GM23338 (cell line): ENCODE measurements at regions not wholly inside any gene's neighbourhood (a gene's known extent, or its start where the extent isn't known, plus 50 kb on each side); places are given as distances from the start of the nearest gene placed in this dataset.
"Not testable (repeated sequence)": the region's sequence is repeated elsewhere in the genome, so short reads cannot be mapped to it uniquely, and the experiment has no call there.

Source experiments
- ATAC-seq: fragments of 200-7000 bp; cut with Tn5 transposase; 3 replicates; pipeline ENCODE4 v1.9.1; 2020
- DNase-seq: peaks from one replicate; pipeline ENCODE4 v3.0.0-alpha.2; 2015; ENCODE audit warnings: low spot score
- H2AFZ ChIP-seq: fragments of 200-600 bp; sonication (generic); 2 replicates; pipeline ENCODE4 v1.8.0; 2016; ENCODE audit warnings: antibody characterized with exemption, mild to moderate bottlenecking, moderate library complexity
- H3F3A ChIP-seq: fragments of 200-600 bp; sonication (generic); replicated peaks from 2 replicates; pipeline ENCODE4 v1.8.0; 2017; ENCODE audit warnings: antibody characterized with exemption, mixed run types, low read depth
- H3K27ac ChIP-seq: fragments of 200-600 bp; sonication (generic); 2 replicates; pipeline ENCODE4 v1.6.1; 2016; ENCODE audit warnings: low read depth
- H3K27me3 ChIP-seq: fragments of 200-600 bp; sonication (generic); 2 replicates; pipeline ENCODE4 v1.8.0; 2016; ENCODE audit warnings: mild to moderate bottlenecking, mixed run types, moderate library complexity; ENCODE audit not compliant: insufficient read depth
- H3K36me3 ChIP-seq: fragments of 200-600 bp; sonication (generic); 2 replicates; pipeline ENCODE4 v1.8.0; 2016; ENCODE audit warnings: mild to moderate bottlenecking; ENCODE audit not compliant: insufficient read depth
- H3K4me1 ChIP-seq: fragments of 200-600 bp; sonication (generic); 2 replicates; pipeline ENCODE4 v1.8.0; 2016; ENCODE audit warnings: mild to moderate bottlenecking, moderate library complexity; ENCODE audit not compliant: insufficient read depth
- H3K4me2 ChIP-seq: fragments of 200-600 bp; sonication (generic); 2 replicates; pipeline ENCODE4 v1.7.1; 2017; ENCODE audit warnings: mixed run types
- H3K4me3 ChIP-seq: fragments of 200-600 bp; sonication (generic); 2 replicates; pipeline ENCODE4 v1.6.1; 2016; ENCODE audit warnings: mixed run types
- H3K79me2 ChIP-seq: fragments of 200-600 bp; sonication (generic); replicated peaks from 2 replicates; pipeline ENCODE4 v1.8.0; 2017; ENCODE audit warnings: mild to moderate bottlenecking; ENCODE audit not compliant: insufficient read depth
- H3K9me2 ChIP-seq: fragments of 200-600 bp; sonication (generic); 2 replicates; pipeline ENCODE4 v1.8.0; 2017; ENCODE audit not compliant: insufficient read depth
- H4K20me1 ChIP-seq: fragments of 200-600 bp; sonication (generic); replicated peaks from 2 replicates; pipeline ENCODE4 v1.8.0; 2017; ENCODE audit warnings: mild to moderate bottlenecking; ENCODE audit not compliant: insufficient read depth
- H3K27ac Mint-ChIP-seq: 2 replicates; pipeline ENCODE4 v1.8.0; 2020; ENCODE audit warnings: inconsistent platforms, mild to moderate bottlenecking, moderate library complexity, mixed read lengths
- H3K27me3 Mint-ChIP-seq: 3 replicates; pipeline ENCODE4 v1.8.0; 2022; ENCODE audit warnings: low read depth, mild to moderate bottlenecking, moderate library complexity, mixed read lengths, inconsistent platforms; ENCODE audit not compliant: insufficient read depth, poor library complexity
- H3K36me3 Mint-ChIP-seq: 3 replicates; pipeline ENCODE4 v1.8.0; 2021; ENCODE audit warnings: low read depth, mild to moderate bottlenecking, inconsistent platforms, moderate library complexity, mixed read lengths
- H3K4me1 Mint-ChIP-seq: 3 replicates; pipeline ENCODE4 v1.8.0; 2020; ENCODE audit warnings: mild to moderate bottlenecking, inconsistent platforms, mixed read lengths
- H3K4me3 Mint-ChIP-seq: 3 replicates; pipeline ENCODE4 v1.8.0; 2021; ENCODE audit warnings: moderate library complexity, mild to moderate bottlenecking, inconsistent platforms, mixed read lengths
- H3K9me3 Mint-ChIP-seq: 3 replicates; pipeline ENCODE4 v1.8.0; 2020; ENCODE audit warnings: moderate library complexity, mild to moderate bottlenecking, inconsistent platforms, mixed read lengths
- CREB1 ChIP-seq: fragments of 250-450 bp; sonication (Bioruptor Pico); IDR thresholded peaks from 2 replicates; pipeline ENCODE4 v1.5.0; 2020; ENCODE audit warnings: low read depth, mild to moderate bottlenecking, moderate library complexity
- EZH2 ChIP-seq: fragments of 200-600 bp; sonication (generic); IDR thresholded peaks from one replicate; pipeline ENCODE4 v1.8.0; 2017; ENCODE audit warnings: antibody characterized with exemption, mild to moderate bottlenecking, low read depth; ENCODE audit not compliant: unreplicated experiment
- EZH2phosphoT487 ChIP-seq: fragments of 200-600 bp; sonication (generic); IDR thresholded peaks from one replicate; pipeline ENCODE4 v1.8.1; 2018; ENCODE audit warnings: antibody characterized with exemption; ENCODE audit not compliant: unreplicated experiment
- NANOG ChIP-seq: IDR thresholded peaks from 2 replicates; pipeline ENCODE4 v1.6.1; 2016; ENCODE audit warnings: antibody characterized with exemption, borderline replicate concordance
- POLR2AphosphoS5 ChIP-seq: IDR thresholded peaks from 2 replicates; pipeline ENCODE4 v1.6.1; 2016; ENCODE audit warnings: antibody characterized with exemption, low read depth
- ZNF114 ChIP-seq: fragments of 250-450 bp; sonication (Bioruptor Pico); IDR thresholded peaks from 2 replicates; pipeline ENCODE4 v1.5.0; 2020; ENCODE audit warnings: mild to moderate bottlenecking, moderate library complexity
- ZNF331 ChIP-seq: fragments of 250-450 bp; sonication (Bioruptor Pico); IDR thresholded peaks from 2 replicates; pipeline ENCODE4 v1.5.0; 2020; ENCODE audit warnings: low read depth, mild to moderate bottlenecking, moderate library complexity
- TF ChIP-seq, protein P1 (sequence below), 2 experiments: fragments of 200-600 bp in 1 of 2; sonication (generic) in 1 of 2; conservative IDR thresholded peaks; 2 replicates each; pipeline versions ENCODE4 v1.5.1 to v1.6.1; 2016 to 2017; ENCODE audit warnings: antibody characterized with exemption in 2 of 2, low read depth in 2 of 2, mild to moderate bottlenecking in 2 of 2, moderate library complexity in 1 of 2
- TF ChIP-seq, protein P2 (sequence below): fragments of 250-450 bp; sonication (Bioruptor Pico); IDR thresholded peaks from 2 replicates; pipeline ENCODE4 v1.5.0; 2020; ENCODE audit warnings: mild to moderate bottlenecking, moderate library complexity
- TF ChIP-seq, protein P3 (sequence below): IDR thresholded peaks from one replicate; pipeline ENCODE4 v1.6.1; 2018; ENCODE audit warnings: antibody characterized with exemption; ENCODE audit not compliant: unreplicated experiment

DNA sequence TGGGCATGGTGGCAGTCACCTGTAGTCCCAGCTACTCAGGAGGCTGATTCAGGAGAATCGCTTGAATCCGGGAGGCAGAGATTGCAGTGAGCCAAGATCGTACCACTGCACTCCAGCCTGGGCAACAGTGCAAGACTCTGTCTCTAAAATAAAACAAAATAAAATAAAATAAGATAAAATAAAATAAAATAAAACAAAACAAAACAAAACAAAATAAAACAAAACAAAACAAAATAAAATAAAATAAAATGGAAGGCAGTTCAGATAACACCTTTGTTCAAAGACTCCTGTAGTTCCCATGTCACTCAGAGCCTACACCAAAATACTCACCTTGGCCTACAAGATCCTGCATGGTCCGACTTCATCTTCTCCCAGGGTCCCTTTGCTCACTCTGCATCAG is 61.3 kb downstream of the SYF2 start:
- H3K9me2 ChIP-seq, DNase-seq, H3K4me3 Mint-ChIP-seq, ATAC-seq, H3K4me3 ChIP-seq, H3K36me3 Mint-ChIP-seq, H3K27ac ChIP-seq, H3K27me3 Mint-ChIP-seq, H3F3A ChIP-seq, H3K36me3 ChIP-seq, H3K4me2 ChIP-seq, H4K20me1 ChIP-seq, H2AFZ ChIP-seq, H3K27ac Mint-ChIP-seq, H3K4me1 ChIP-seq, H3K27me3 ChIP-seq, H3K79me2 ChIP-seq, H3K9me3 Mint-ChIP-seq: not testable (repeated sequence)
- peaks cover 10% of the 10 kb centered on the region for H3K4me1 Mint-ChIP-seq

DNA sequence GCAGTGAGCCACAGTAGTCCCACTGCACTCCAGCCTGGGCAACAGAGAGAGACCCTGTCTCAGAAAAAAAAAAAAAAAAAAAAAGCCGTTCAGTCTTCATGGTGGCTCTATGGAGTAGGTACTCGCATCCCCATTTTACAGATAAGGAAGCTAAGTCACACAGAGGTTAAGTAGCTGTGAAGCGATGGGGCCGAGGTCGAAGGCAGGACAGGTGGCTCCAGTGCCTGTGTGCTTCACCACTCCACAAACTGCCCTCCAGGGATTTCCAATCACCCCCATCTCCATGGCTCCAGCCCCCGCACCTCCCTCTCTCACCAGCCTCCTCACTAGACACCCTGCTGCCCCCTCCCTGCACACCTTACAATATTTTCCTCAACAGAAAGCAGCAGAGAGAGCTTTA is 61.9 kb downstream of the SYF2 start:
- H3K36me3 ChIP-seq: no peaks in the 10 kb centered on the region
- DNase-seq: no peak
- no peaks in the 10 kb centered on the region for H4K20me1 ChIP-seq
- no peaks in the 10 kb centered on the region for H3K36me3 Mint-ChIP-seq
- no peak for ATAC-seq
- no peaks in the 10 kb centered on the region for H3K79me2 ChIP-seq
- no peaks in the 10 kb centered on the region for H3K27me3 ChIP-seq
- peaks cover 10% of the 10 kb centered on the region for H3K4me1 Mint-ChIP-seq
- H3K9me2 ChIP-seq: no peaks in the 10 kb centered on the region
- no peak overlapping the region for H2AFZ ChIP-seq
- peaks cover 1% of the 10 kb centered on the region for H3K27me3 Mint-ChIP-seq
- H3K4me3 ChIP-seq: no peak overlapping the region
- no peaks in the 10 kb centered on the region for H3K9me3 Mint-ChIP-seq
- H3K4me1 ChIP-seq: peaks cover 4% of the 10 kb centered on the region; the same call in 1 of the 2 replicates
- H3K4me2 ChIP-seq: no peak overlapping the region
- no peak overlapping the region for H3K27ac Mint-ChIP-seq
- no peak overlapping the region for H3K4me3 Mint-ChIP-seq
- H3K27ac ChIP-seq: no peak overlapping the region
- H3F3A ChIP-seq: no peaks in the 10 kb centered on the region
- TF ChIP-seq CREB1 (CRISPR knock-in tag) (no peak), EZH2 (no peak), NANOG (no peak), POLR2AphosphoS5 (no peak), EZH2phosphoT487 (no peak), ZNF114 (no peak), ZNF331 (no peak)
- TF ChIP-seq, protein P1, sequence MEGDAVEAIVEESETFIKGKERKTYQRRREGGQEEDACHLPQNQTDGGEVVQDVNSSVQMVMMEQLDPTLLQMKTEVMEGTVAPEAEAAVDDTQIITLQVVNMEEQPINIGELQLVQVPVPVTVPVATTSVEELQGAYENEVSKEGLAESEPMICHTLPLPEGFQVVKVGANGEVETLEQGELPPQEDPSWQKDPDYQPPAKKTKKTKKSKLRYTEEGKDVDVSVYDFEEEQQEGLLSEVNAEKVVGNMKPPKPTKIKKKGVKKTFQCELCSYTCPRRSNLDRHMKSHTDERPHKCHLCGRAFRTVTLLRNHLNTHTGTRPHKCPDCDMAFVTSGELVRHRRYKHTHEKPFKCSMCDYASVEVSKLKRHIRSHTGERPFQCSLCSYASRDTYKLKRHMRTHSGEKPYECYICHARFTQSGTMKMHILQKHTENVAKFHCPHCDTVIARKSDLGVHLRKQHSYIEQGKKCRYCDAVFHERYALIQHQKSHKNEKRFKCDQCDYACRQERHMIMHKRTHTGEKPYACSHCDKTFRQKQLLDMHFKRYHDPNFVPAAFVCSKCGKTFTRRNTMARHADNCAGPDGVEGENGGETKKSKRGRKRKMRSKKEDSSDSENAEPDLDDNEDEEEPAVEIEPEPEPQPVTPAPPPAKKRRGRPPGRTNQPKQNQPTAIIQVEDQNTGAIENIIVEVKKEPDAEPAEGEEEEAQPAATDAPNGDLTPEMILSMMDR (conservative IDR thresholded peaks at IDR 0.05; ENCODE audit: low read depth in 2 of 2): no peak
- TF ChIP-seq, protein P2, sequence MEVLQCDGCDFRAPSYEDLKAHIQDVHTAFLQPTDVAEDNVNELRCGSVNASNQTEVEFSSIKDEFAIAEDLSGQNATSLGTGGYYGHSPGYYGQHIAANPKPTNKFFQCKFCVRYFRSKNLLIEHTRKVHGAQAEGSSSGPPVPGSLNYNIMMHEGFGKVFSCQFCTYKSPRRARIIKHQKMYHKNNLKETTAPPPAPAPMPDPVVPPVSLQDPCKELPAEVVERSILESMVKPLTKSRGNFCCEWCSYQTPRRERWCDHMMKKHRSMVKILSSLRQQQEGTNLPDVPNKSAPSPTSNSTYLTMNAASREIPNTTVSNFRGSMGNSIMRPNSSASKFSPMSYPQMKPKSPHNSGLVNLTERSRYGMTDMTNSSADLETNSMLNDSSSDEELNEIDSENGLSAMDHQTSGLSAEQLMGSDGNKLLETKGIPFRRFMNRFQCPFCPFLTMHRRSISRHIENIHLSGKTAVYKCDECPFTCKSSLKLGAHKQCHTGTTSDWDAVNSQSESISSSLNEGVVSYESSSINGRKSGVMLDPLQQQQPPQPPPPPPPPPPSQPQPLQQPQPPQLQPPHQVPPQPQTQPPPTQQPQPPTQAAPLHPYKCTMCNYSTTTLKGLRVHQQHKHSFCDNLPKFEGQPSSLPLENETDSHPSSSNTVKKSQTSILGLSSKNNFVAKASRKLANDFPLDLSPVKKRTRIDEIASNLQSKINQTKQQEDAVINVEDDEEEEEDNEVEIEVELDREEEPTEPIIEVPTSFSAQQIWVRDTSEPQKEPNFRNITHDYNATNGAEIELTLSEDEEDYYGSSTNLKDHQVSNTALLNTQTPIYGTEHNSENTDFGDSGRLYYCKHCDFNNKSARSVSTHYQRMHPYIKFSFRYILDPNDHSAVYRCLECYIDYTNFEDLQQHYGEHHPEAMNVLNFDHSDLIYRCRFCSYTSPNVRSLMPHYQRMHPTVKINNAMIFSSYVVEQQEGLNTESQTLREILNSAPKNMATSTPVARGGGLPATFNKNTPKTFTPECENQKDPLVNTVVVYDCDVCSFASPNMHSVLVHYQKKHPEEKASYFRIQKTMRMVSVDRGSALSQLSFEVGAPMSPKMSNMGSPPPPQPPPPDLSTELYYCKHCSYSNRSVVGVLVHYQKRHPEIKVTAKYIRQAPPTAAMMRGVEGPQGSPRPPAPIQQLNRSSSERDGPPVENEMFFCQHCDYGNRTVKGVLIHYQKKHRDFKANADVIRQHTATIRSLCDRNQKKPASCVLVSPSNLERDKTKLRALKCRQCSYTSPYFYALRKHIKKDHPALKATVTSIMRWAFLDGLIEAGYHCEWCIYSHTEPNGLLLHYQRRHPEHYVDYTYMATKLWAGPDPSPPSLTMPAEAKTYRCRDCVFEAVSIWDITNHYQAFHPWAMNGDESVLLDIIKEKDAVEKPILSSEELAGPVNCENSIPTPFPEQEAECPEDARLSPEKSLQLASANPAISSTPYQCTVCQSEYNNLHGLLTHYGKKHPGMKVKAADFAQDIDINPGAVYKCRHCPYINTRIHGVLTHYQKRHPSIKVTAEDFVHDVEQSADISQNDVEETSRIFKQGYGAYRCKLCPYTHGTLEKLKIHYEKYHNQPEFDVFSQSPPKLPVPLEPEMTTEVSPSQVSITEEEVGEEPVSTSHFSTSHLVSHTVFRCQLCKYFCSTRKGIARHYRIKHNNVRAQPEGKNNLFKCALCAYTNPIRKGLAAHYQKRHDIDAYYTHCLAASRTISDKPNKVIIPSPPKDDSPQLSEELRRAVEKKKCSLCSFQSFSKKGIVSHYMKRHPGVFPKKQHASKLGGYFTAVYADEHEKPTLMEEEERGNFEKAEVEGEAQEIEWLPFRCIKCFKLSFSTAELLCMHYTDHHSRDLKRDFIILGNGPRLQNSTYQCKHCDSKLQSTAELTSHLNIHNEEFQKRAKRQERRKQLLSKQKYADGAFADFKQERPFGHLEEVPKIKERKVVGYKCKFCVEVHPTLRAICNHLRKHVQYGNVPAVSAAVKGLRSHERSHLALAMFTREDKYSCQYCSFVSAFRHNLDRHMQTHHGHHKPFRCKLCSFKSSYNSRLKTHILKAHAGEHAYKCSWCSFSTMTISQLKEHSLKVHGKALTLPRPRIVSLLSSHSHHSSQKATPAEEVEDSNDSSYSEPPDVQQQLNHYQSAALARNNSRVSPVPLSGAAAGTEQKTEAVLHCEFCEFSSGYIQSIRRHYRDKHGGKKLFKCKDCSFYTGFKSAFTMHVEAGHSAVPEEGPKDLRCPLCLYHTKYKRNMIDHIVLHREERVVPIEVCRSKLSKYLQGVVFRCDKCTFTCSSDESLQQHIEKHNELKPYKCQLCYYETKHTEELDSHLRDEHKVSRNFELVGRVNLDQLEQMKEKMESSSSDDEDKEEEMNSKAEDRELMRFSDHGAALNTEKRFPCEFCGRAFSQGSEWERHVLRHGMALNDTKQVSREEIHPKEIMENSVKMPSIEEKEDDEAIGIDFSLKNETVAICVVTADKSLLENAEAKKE: no peak
- TF ChIP-seq, protein P3, sequence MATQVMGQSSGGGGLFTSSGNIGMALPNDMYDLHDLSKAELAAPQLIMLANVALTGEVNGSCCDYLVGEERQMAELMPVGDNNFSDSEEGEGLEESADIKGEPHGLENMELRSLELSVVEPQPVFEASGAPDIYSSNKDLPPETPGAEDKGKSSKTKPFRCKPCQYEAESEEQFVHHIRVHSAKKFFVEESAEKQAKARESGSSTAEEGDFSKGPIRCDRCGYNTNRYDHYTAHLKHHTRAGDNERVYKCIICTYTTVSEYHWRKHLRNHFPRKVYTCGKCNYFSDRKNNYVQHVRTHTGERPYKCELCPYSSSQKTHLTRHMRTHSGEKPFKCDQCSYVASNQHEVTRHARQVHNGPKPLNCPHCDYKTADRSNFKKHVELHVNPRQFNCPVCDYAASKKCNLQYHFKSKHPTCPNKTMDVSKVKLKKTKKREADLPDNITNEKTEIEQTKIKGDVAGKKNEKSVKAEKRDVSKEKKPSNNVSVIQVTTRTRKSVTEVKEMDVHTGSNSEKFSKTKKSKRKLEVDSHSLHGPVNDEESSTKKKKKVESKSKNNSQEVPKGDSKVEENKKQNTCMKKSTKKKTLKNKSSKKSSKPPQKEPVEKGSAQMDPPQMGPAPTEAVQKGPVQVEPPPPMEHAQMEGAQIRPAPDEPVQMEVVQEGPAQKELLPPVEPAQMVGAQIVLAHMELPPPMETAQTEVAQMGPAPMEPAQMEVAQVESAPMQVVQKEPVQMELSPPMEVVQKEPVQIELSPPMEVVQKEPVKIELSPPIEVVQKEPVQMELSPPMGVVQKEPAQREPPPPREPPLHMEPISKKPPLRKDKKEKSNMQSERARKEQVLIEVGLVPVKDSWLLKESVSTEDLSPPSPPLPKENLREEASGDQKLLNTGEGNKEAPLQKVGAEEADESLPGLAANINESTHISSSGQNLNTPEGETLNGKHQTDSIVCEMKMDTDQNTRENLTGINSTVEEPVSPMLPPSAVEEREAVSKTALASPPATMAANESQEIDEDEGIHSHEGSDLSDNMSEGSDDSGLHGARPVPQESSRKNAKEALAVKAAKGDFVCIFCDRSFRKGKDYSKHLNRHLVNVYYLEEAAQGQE: no peak
